Tibial nerve (tissue), 4 donors: ENCODE measurements at regions not wholly inside any gene's neighbourhood (a gene's known extent, or its start where the extent isn't known, plus 50 kb on each side); places are given as distances from the start of the nearest gene placed in this dataset.

ENCODE experiments used
- DNase-seq, 2 donors: peaks; one replicate each; pipeline ENCODE4 v3.0.0-alpha.2; 2019; ENCODE audit warnings: low spot score in 2 of 2
- H3K27ac ChIP-seq, 4 donors: fragments of 200-600 bp; sonication (generic) in 3 of 4; one replicate each; pipeline ENCODE4 v1.5.1; 2017 to 2019; ENCODE audit warnings: mild to moderate bottlenecking in 1 of 4
- H3K27me3 ChIP-seq, 2 donors: fragments of 200-600 bp; sonication (generic) in 1 of 2; one replicate each; pipeline versions ENCODE4 v1.5.1 to v1.6.0; 2017 to 2019
- H3K36me3 ChIP-seq, 3 donors: fragments of 200-600 bp; sonication (generic); one replicate each; pipeline ENCODE4 v1.5.1; 2018 to 2019
- H3K4me1 ChIP-seq, 4 donors: fragments of 200-600 bp; sonication (generic) in 3 of 4; one replicate each; pipeline ENCODE4 v1.5.1; 2017 to 2019
- H3K4me3 ChIP-seq, 4 donors: fragments of 200-600 bp; sonication (generic) in 3 of 4; one replicate each; pipeline ENCODE4 v1.5.1; 2017 to 2019; ENCODE audit warnings: mild to moderate bottlenecking in 1 of 4, moderate library complexity in 1 of 4
- H3K9me3 ChIP-seq, 4 donors: fragments of 200-600 bp; sonication (generic) in 3 of 4; one replicate each; pipeline ENCODE4 v1.5.1; 2017 to 2019
- CTCF ChIP-seq, 5 experiments: fragments of 200-600 bp in 3 of 5; fragments of 450-650 bp in 2 of 5; sonication (generic) in 3 of 5; IDR thresholded peaks; one replicate each; pipeline ENCODE4 v1.5.1; 2016 to 2019; ENCODE audit warnings: antibody characterized with exemption in 5 of 5, mild to moderate bottlenecking in 3 of 5, moderate library complexity in 2 of 5
- EP300 ChIP-seq, 2 donors: sonication (generic); formaldehyde crosslinking; IDR thresholded peaks; one replicate each; pipeline ENCODE4 v1.6.1; 2017; ENCODE audit warnings: antibody characterized with exemption in 2 of 2, mild to moderate bottlenecking in 1 of 2
- POLR2A ChIP-seq, 2 donors: fragments of 450-650 bp; IDR thresholded peaks; one replicate each; pipeline ENCODE4 v1.6.1; 2017; ENCODE audit warnings: antibody characterized with exemption in 2 of 2, mild to moderate bottlenecking in 2 of 2, moderate library complexity in 2 of 2
- WGBS, 2 donors: methylation state at CpG; one replicate each; pipeline ENCODE4 v1.1.5; 2018; 5-methylcytosine and 5-hydroxymethylcytosine counted together

- Histone ChIP-seq H3K4me1 (no peaks in the 10 kb centered on the region), H3K9me3 (no peaks in the 10 kb centered on the region), H3K36me3 (no peaks in the 10 kb centered on the region), H3K27me3 (no peaks in the 10 kb centered on the region), H3K4me3 (no peak overlapping the region), H3K27ac (no peak overlapping the region)
- no peak for DNase-seq
- 91 to 94% methylated on average over 2 of the region's 2 CpGs for WGBS, 2 donors
- TF ChIP-seq CTCF (IDR thresholded peaks at IDR 0.05) (no peak), EP300 (IDR thresholded peaks at IDR 0.05) (no peak), POLR2A (IDR thresholded peaks at IDR 0.05) (no peak)
Observed at GRCh38 chr4:110396963-110397362, 79.0 kb upstream of the ENPEP start.

GRCh38 chr4:110395421-110395820 lies 80.5 kb upstream of the ENPEP start:
- H3K4me1 ChIP-seq = no peaks in the 10 kb centered on the region
- no peak for DNase-seq
- WGBS, 2 donors = 65 to 81% methylated on average over 1 of the region's 1 CpG
- no peak overlapping the region for H3K4me3 ChIP-seq
- H3K9me3 ChIP-seq = no peaks in the 10 kb centered on the region
- H3K36me3 ChIP-seq = no peaks in the 10 kb centered on the region
- H3K27me3 ChIP-seq = no peaks in the 10 kb centered on the region
- H3K27ac ChIP-seq = no peak overlapping the region
- no peak for TF ChIP-seq CTCF (IDR thresholded peaks at IDR 0.05)
- no peak for TF ChIP-seq POLR2A (IDR thresholded peaks at IDR 0.05)
- TF ChIP-seq EP300 (IDR thresholded peaks at IDR 0.05) = no peak

- no peaks in the 10 kb centered on the region for H3K9me3 ChIP-seq
- H3K36me3 ChIP-seq = no peaks in the 10 kb centered on the region
- no peak overlapping the region for H3K27ac ChIP-seq
- no peak for DNase-seq
- H3K27me3 ChIP-seq = no peaks in the 10 kb centered on the region
- no peak for TF ChIP-seq EP300 (IDR thresholded peaks at IDR 0.05)
- no peaks in the 10 kb centered on the region for H3K4me1 ChIP-seq
- H3K4me3 ChIP-seq = no peak overlapping the region
Observed at GRCh38 chr4:110394871-110395270, 81.1 kb upstream of the ENPEP start.

- Histone ChIP-seq H3K4me3 (no peak overlapping the region), H3K36me3 (no peaks in the 10 kb centered on the region), H3K27ac (no peak overlapping the region), H3K4me1 (no peaks in the 10 kb centered on the region), H3K27me3 (no peaks in the 10 kb centered on the region), H3K9me3 (peaks cover 0 to 21% (median 0%) of the 10 kb centered on the region in 4 donors)
- DNase-seq = no peak
- TF ChIP-seq POLR2A (IDR thresholded peaks at IDR 0.05) = no peak
- TF ChIP-seq CTCF (IDR thresholded peaks at IDR 0.05) = no peak
- TF ChIP-seq EP300 (IDR thresholded peaks at IDR 0.05) = no peak
Observed at GRCh38 chr4:110381784-110382183, 94.2 kb upstream of the ENPEP start.

- no peaks in the 10 kb centered on the region for H3K36me3 ChIP-seq
- no peaks in the 10 kb centered on the region for H3K9me3 ChIP-seq
- H3K27me3 ChIP-seq = no peaks in the 10 kb centered on the region
- no peak overlapping the region for H3K4me3 ChIP-seq
- H3K27ac ChIP-seq = no peak overlapping the region
- TF ChIP-seq POLR2A (IDR thresholded peaks at IDR 0.05) = no peak
- TF ChIP-seq EP300 (IDR thresholded peaks at IDR 0.05) = no peak
- TF ChIP-seq CTCF (IDR thresholded peaks at IDR 0.05) = no peak
- 71 to 84% methylated on average over 2 of the region's 2 CpGs for WGBS, 2 donors
- DNase-seq = no peak
- no peaks in the 10 kb centered on the region for H3K4me1 ChIP-seq
Observed at GRCh38 chr4:110372485-110372884, 103.5 kb upstream of the ENPEP start.

GRCh38 chr4:110371016-110371770 lies 104.8 kb upstream of the ENPEP start:
- H3K27me3 ChIP-seq = no peaks in the 10 kb centered on the region
- H3K36me3 ChIP-seq = no peaks in the 10 kb centered on the region
- no peak overlapping the region for H3K4me3 ChIP-seq
- no peak for TF ChIP-seq POLR2A (IDR thresholded peaks at IDR 0.05)
- TF ChIP-seq CTCF (IDR thresholded peaks at IDR 0.05) = no peak
- TF ChIP-seq EP300 (IDR thresholded peaks at IDR 0.05) = no peak
- 38 to 41% methylated on average over 4 of the region's 4 CpGs for WGBS, 2 donors
- H3K4me1 ChIP-seq = no peaks in the 10 kb centered on the region
- DNase-seq = no peak
- H3K27ac ChIP-seq = no peak overlapping the region
- no peaks in the 10 kb centered on the region for H3K9me3 ChIP-seq
